Mammary epithelial cell (primary cell): ENCODE measurements at regions not wholly inside any gene's neighbourhood (a gene's known extent, or its start where the extent isn't known, plus 50 kb on each side); places are given as distances from the start of the nearest gene placed in this dataset.

Experiments used
- CTCF ChIP-seq, 2 donors: IDR thresholded peaks in 1 of 2; conservative IDR thresholded peaks in 1 of 2; 2 replicates each; pipeline ENCODE4 v1.5.1; 2011 to 2012; ENCODE audit warnings: inconsistent platforms in 2 of 2, low read length in 2 of 2, mild to moderate bottlenecking in 2 of 2, control low read depth in 1 of 2, low read depth in 1 of 2; ENCODE audit not compliant: insufficient read depth in 1 of 2; ENCODE audit errors: extremely low read depth in 1 of 2
- EZH2 ChIP-seq: IDR thresholded peaks from 2 replicates; pipeline ENCODE4 v1.6.1; 2012; ENCODE audit warnings: low read length, inconsistent platforms, borderline replicate concordance

- TF ChIP-seq EZH2 (no peak), CTCF (conservative IDR thresholded peaks at IDR 0.05 in 1 of 2, IDR thresholded peaks at IDR 0.05 in 1 of 2; ENCODE audit: extremely low read depth in 1 of 2, insufficient read depth in 1 of 2, low read depth in 1 of 2, low read length in 2 of 2) (no peak)
These were observed 142.3 kb upstream of the CPNE8 start for GRCh38 chr12:39047539-39048262.
